Stimulated activated CD8-positive, alpha-beta memory T cell treated with anti-CD3 and anti-CD28 coated beads, Interleukin-4, amount 100 ng/mL, for 48 hours (primary cell): ENCODE measurements at regions not wholly inside any gene's neighbourhood (a gene's known extent, or its start where the extent isn't known, plus 50 kb on each side); places are given as distances from the start of the nearest gene placed in this dataset.

Source experiments
- DNase-seq: peaks from one replicate; pipeline ENCODE4 v3.0.0-alpha.2; 2020

DNA sequence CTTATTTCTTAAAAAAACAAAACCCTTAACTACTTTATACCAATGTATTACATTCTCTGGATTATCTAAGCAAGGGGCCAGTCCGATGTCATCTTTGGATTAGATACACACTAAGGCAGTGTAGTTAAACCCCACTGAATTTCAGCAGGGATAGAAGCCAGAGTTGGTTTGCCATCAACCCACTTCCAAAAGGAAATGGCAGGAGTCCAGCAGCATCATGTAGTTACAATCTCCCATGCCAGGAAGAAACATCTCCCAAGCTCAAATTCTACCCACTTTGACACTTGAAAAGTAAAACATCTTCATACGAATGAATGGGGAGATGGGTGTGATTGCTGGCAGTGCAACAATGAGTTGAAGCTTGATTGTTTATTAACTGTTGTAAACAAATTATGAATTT lies 203.5 kb upstream of the PLXNC1 start:
- DNase-seq = no peak

DNA sequence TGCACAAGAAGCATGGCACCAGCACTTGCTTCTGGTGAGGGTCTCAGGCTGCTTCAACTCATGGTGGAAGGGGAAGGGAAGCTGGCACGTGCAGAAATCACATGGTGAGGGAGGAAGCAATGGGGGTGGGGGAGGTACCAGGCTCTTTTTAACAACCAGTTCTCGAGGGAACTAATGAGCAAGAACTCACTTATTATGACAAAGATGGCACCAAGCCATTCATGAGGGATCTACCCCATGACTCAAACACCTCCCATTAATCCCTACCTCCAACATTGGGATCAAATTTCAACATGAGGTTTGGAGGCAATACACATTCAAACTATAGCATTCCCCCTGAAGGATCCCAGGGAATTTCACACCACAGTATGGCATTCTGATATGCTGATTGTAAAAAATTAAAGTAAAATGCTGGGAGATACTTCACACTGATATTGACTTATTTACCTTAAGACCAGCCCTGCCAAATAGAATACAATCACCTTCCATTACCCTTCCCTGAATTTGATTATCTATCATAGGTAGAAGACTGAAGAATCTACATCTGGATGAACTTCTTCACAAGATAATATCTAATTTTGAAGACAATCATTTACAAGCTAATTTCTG lies 201.7 kb upstream of the PLXNC1 start:
- DNase-seq = no peak

DNA sequence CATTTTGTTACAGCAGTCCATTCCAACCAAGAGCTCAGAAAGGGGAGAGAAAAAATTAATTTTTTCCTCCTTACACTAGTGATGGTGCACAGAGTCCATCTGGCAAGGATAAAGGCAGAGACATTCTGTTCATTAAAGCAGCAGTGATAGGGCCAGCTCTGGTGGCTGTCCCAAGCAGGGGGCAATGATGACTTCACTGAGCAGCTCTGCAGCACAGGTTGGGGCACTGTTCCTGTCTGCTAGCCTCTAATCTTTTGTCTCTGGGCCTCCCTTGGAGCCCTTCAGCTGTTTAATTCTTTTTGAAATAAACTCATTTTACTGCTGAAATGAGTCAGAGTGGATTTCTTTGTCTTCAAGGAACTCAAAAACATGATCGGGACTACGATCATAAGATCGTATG lies 200.9 kb upstream of the PLXNC1 start:
- DNase-seq = no peak

GRCh38 chr12:93950311-93950710 lies 198.1 kb upstream of the PLXNC1 start:
- DNase-seq = no peak

- DNase-seq = no peak
Observed at GRCh38 chr12:93954166-93955112, 193.9 kb upstream of the PLXNC1 start.

- DNase-seq = no peak
Observed at GRCh38 chr12:93956551-93956950, 191.8 kb upstream of the PLXNC1 start.

DNA sequence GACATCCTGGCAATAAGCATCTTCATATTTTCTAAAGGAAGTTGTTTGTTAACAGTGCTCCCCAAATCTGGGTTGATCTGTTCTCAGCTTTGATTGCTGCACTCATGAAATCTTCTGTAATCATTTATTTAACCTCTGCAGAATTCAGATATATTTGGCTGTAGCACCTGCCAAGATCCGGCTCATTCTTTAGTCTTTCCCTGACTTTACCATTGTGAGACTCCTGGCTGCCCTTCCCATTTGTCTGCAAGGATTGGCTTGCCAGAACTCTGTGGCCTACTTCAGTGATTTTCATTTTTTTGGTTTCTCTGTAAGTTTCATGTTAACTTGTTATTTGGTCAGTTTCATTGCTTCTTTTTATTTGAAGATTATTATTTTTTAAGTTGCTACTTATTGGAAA lies 191.2 kb upstream of the PLXNC1 start:
- DNase-seq = no peak

DNA sequence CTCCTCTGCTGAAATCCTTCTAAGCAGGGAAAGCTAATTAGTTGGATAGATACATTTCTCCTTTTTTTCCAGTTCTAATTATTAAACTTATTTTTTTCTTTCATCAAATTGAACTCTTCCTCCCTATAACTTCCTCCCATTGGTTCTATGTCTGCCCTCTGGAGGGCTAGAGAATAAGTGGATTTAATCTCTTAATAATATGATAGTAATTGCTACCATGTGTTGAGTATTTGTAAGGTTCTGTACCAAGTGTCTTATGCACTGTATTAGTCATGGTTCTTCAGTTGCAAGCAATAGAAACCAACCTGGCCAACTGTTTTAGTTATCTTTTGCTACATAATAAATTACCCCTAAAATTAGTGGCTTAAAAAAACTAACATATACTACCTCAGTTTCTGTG lies 190.5 kb upstream of the PLXNC1 start:
- no peak for DNase-seq

- no peak for DNase-seq
Observed at GRCh38 chr12:93959657-93960056, 188.7 kb upstream of the PLXNC1 start.

DNA sequence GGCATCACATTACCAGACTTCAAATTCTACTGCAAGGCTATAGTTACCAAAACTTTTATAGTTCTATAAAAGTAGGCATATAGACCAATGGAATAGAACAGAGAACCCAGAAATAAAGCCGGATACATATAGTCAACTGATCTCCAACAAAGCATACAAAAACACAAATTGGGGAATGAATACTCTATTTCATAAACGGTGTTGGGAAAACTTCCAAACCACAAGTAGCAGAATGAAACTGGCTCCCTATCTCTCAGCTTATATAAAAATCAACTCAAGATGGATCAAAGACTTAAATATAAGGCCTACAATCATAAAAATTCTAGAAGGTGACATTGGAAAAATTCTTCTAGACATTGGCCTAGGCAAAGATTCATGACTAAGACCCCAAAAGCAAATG lies 187.9 kb upstream of the PLXNC1 start:
- no peak for DNase-seq

- no peak for DNase-seq
Observed at GRCh38 chr12:93962336-93962735, 186.0 kb upstream of the PLXNC1 start.

DNA sequence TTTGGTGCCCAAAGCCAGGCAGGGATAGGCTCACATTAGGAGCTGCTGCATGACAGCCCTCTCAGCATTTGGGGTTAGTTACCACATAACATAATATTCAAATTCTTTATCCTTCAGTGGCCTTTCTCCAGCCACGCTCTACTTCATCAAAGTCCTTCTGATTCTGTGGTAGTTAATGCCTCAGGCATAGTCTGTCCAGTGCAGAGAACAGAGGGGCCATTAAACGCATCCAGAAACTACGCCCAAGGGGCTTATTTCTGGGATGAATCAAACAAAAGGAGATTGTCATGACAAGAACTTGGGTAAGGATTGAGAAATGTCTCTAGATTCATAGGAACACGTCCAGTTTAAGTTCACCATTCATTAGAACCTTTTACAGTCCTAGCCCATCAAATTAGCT lies 183.4 kb upstream of the PLXNC1 start:
- DNase-seq = no peak

DNA sequence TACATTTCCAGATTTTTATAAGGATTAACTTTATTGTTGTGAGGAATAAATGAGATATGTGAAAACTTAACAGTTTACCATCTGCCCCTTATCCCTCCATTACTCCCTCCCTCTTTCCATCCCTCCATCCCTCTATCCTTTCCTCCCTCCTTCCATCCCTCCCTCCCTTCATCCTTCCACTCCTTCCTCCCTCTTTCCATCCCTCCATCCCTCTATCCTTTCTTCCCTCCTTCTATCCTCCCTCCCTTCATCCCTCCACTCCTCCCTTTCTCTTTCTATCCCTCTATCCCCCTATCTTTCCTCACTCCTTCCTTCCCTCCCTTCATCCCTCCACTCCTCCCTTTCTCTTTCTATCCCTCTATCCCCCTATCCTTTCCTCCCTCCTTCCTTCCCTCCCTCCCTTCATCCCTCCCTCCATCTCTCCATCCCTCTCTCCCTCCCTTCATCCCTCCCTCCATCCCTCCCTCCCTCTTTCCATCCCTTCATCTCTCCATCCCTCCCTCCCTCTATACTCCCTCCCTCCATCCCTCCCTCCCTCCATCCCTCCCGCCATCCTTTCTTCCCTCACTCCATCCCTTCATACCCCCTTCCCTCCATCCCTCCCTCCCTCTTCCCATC lies 181.8 kb upstream of the PLXNC1 start:
- DNase-seq = no peak

GRCh38 chr12:93967454-93967853 lies 180.9 kb upstream of the PLXNC1 start:
- no peak for DNase-seq

- DNase-seq = no peak
Observed at GRCh38 chr12:93968536-93969285, 179.7 kb upstream of the PLXNC1 start.

- DNase-seq = no peak
Observed at GRCh38 chr12:93970900-93971688, 177.3 kb upstream of the PLXNC1 start.

- DNase-seq = no peak
Observed at GRCh38 chr12:93972411-93973208, 175.8 kb upstream of the PLXNC1 start.

- DNase-seq = no peak
Observed at GRCh38 chr12:93974252-93974651, 174.1 kb upstream of the PLXNC1 start.

GRCh38 chr12:93976024-93976423 lies 172.4 kb upstream of the PLXNC1 start:
- DNase-seq = no peak

GRCh38 chr12:93977081-93977480 lies 171.3 kb upstream of the PLXNC1 start:
- no peak for DNase-seq

- no peak for DNase-seq
Observed at GRCh38 chr12:93978553-93978952, 169.8 kb upstream of the PLXNC1 start.

GRCh38 chr12:93979189-93979588 lies 169.2 kb upstream of the PLXNC1 start:
- DNase-seq = no peak
